ENCODE measurements at regions not wholly inside any gene's neighbourhood (a gene's known extent, or its start where the extent isn't known, plus 50 kb on each side); places are given as distances from the start of the nearest gene placed in this dataset.
"Not testable (repeated sequence)": the region's sequence is repeated elsewhere in the genome, so short reads cannot be mapped to it uniquely, and the experiment has no call there.

- DNase-seq (ENCODE audit: low read depth, low spot score); CTCF ChIA-PET; POLR2A ChIA-PET: not testable (repeated sequence)
Measured at GRCh38 chr22:22338778-22339177, 94.2 kb downstream of the VPREB1 start.

GRCh38 chr22:22341736-22342135, 97.2 kb downstream of the VPREB1 start:
- POLR2A ChIA-PET: no interaction called here
- H3K9me3 ChIP-seq (ENCODE audit: control insufficient read depth, insufficient read depth, low read length): no peaks in the 10 kb centered on the region
- CTCF ChIA-PET: no interaction called here
- peaks cover 5% of the 10 kb centered on the region for H3K27me3 ChIP-seq (ENCODE audit: control insufficient read depth, insufficient read depth, low read length)
- no peak overlapping the region for H3K27ac ChIP-seq (ENCODE audit: low read depth, low read length)
- no peak overlapping the region for H3K4me3 ChIP-seq (ENCODE audit: low read depth, low read length)
- DNase-seq (ENCODE audit: low read depth, low spot score): no peak
- TF ChIP-seq, protein P1, sequence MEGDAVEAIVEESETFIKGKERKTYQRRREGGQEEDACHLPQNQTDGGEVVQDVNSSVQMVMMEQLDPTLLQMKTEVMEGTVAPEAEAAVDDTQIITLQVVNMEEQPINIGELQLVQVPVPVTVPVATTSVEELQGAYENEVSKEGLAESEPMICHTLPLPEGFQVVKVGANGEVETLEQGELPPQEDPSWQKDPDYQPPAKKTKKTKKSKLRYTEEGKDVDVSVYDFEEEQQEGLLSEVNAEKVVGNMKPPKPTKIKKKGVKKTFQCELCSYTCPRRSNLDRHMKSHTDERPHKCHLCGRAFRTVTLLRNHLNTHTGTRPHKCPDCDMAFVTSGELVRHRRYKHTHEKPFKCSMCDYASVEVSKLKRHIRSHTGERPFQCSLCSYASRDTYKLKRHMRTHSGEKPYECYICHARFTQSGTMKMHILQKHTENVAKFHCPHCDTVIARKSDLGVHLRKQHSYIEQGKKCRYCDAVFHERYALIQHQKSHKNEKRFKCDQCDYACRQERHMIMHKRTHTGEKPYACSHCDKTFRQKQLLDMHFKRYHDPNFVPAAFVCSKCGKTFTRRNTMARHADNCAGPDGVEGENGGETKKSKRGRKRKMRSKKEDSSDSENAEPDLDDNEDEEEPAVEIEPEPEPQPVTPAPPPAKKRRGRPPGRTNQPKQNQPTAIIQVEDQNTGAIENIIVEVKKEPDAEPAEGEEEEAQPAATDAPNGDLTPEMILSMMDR (IDR thresholded peaks at IDR 0.05; ENCODE audit: low read depth, low read length): no peak

More at GRCh38 chr22:22338778-22339177, 94.2 kb downstream of the VPREB1 start:
- H3K4me3 ChIP-seq (ENCODE audit: low read depth, low read length); H3K27ac ChIP-seq (ENCODE audit: low read depth, low read length); H3K9me3 ChIP-seq (ENCODE audit: control insufficient read depth, insufficient read depth, low read length); H3K27me3 ChIP-seq (ENCODE audit: control insufficient read depth, insufficient read depth, low read length): not testable (repeated sequence)

GRCh38 chr22:22342697-22343580, 98.4 kb downstream of the VPREB1 start:
- H3K4me3 ChIP-seq (ENCODE audit: low read depth, low read length): no peak overlapping the region
- DNase-seq (ENCODE audit: low read depth, low spot score): no peak
- peaks cover 7% of the 10 kb centered on the region for H3K27me3 ChIP-seq (ENCODE audit: control insufficient read depth, insufficient read depth, low read length)
- no peaks in the 10 kb centered on the region for H3K9me3 ChIP-seq (ENCODE audit: control insufficient read depth, insufficient read depth, low read length)
- ChIA-PET POLR2A (no interaction called here), CTCF (interaction anchor here (0.6 to 1.3 kb wide), 6 partner anchors 9 to 198 kb away, joined by 3 to 7 read pairs (median 3); no protein-coding TSS in a partner anchor)
- TF ChIP-seq, protein P1 (IDR thresholded peaks at IDR 0.05; ENCODE audit: low read depth, low read length): peak; percentile 83
- H3K27ac ChIP-seq (ENCODE audit: low read depth, low read length): no peak overlapping the region

DNA sequence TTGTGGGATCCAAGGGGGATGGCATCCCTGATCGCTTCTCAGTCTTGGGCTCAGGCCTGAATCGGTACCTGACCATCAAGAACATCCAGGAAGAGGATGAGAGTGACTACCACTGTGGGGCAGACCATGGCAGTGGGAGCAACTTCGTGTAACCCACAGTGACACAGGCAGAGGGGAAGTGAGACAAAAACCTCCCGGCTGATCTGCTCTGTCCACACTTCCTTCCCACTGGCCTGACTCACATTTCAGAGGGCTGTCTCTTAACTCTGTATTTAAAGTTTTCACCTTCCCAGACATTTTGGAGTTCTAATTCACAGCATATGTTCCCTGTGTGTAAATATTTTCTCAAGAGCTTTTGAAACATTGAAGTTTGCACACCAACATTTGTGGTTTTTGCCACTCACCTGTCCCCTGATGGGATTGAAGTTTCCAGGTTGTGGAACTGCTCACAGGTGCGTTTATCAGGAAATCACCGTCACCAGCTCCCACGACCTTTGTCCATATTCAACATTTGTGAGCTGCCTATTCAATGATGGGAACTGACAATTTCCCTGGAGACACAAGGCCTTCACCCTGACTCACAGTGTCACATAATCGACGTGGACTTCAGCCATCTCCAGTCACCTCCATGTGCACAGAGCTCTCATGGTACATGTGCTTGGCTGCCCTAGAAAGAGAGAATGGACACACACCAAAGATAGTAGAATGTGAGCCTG, 99.2 kb downstream of the VPREB1 start:
- CTCF ChIA-PET: interaction anchor here (0.6 to 1.7 kb wide), 3 partner anchors 11 to 136 kb away, joined by 3 to 12 read pairs (median 3); no protein-coding TSS in a partner anchor
- no peak for DNase-seq (ENCODE audit: low read depth, low spot score)

GRCh38 chr22:22344430-22344829, 99.8 kb downstream of the VPREB1 start:
- Histone ChIP-seq H3K27me3 (ENCODE audit: control insufficient read depth, insufficient read depth, low read length) (peaks cover 10% of the 10 kb centered on the region), H3K4me3 (ENCODE audit: low read depth, low read length) (no peak overlapping the region), H3K27ac (ENCODE audit: low read depth, low read length) (no peak overlapping the region), H3K9me3 (ENCODE audit: control insufficient read depth, insufficient read depth, low read length) (no peaks in the 10 kb centered on the region)
- DNase-seq (ENCODE audit: low read depth, low spot score): no peak
- ChIA-PET CTCF (interaction anchor here (0.6 to 1.7 kb wide), 3 partner anchors 12 to 136 kb away, joined by 3 to 12 read pairs (median 5); no protein-coding TSS in a partner anchor), POLR2A (no interaction called here)
- TF ChIP-seq, protein P1 (IDR thresholded peaks at IDR 0.05; ENCODE audit: low read depth, low read length): no peak

More for the DNA sequence above, 99.2 kb downstream of the VPREB1 start:
- TF ChIP-seq, protein P1 (IDR thresholded peaks at IDR 0.05; ENCODE audit: low read depth, low read length): no peak
- Histone ChIP-seq H3K27me3 (ENCODE audit: control insufficient read depth, insufficient read depth, low read length) (peaks cover 8% of the 10 kb centered on the region), H3K9me3 (ENCODE audit: control insufficient read depth, insufficient read depth, low read length) (no peaks in the 10 kb centered on the region), H3K4me3 (ENCODE audit: low read depth, low read length) (no peak overlapping the region), H3K27ac (ENCODE audit: low read depth, low read length) (no peak overlapping the region)
- POLR2A ChIA-PET: no interaction called here
